ENCODE measurements at regions not wholly inside any gene's neighbourhood (a gene's known extent, or its start where the extent isn't known, plus 50 kb on each side); places are given as distances from the start of the nearest gene placed in this dataset.
A peak's percentile ranks its signal among the peaks of the same experiment; 100 is the strongest.

DNA sequence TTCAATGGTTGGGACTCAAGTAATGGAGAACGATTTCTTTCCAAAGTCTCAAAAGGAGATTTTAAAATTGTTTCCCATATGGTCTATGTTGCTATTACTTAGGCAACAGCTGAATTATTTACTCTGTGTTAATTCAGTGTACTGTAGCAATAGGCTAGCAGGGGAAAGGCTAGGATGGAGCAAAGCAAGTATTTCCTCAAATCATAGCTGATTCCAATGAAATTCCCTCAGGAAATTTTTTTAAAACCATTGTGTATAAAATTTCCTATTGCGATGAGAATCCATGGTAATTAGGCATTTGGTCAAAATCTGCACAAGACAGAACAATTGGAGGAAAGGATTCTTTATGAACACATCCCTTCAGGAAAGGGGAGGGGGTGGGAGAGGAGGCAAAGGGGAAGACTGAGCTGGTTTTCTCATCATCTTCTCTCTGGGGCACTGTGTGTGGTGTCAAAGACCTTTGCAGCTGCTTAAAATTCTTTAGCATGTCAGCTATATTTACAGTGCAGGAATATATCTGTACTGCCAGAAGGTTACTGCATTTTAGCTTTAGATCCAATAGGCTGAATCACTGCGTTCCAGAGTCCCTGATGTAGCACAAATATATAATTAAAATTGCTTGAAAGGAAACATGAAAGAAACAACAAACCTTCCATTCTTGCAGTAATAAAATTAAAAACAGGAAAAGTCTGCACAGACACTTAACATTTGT lies 95.3 kb downstream of the ZNF608 start:
- peaks cover 0 to 2% of the 10 kb centered on the region in 2 experiments for H3K36me3 ChIP-seq (replicated peaks in 1 of 2; ENCODE audit: control insufficient read depth in 1 of 2, insufficient read depth in 2 of 2, low read length in 1 of 2)
- ChIA-PET POLR2A (interaction anchor here (0.7 to 1.2 kb wide), 3 partner anchors 88 to 834 kb away, joined by 3 to 4 read pairs (median 3); no protein-coding TSS in a partner anchor), CTCF (interaction anchor here (0.6 to 1.4 kb wide), 5 partner anchors 51 to 240 kb away, joined by 3 to 4 read pairs (median 3); no protein-coding TSS in a partner anchor)
- H3K9ac ChIP-seq = peak overlapping the region; percentile 42; the same call in 1 of the 2 replicates
- WGBS (ENCODE audit: low lambda C conversion rate) = 18% methylated on average over 3 of the region's 3 CpGs
- DNase-seq = no peak
- peak overlapping the region; percentile 60 to 64 for H3K4me3 ChIP-seq (ENCODE audit: low read depth in 2 of 2, low read length in 1 of 2)
- peak overlapping the region; percentile 84 for H3K4me2 ChIP-seq
- H3F3A ChIP-seq (replicated peaks; ENCODE audit: insufficient read depth) = peaks cover 20% of the 10 kb centered on the region
- H3K9me2 ChIP-seq = no peaks in the 10 kb centered on the region
- peaks cover 38 to 77% of the 10 kb centered on the region in 2 experiments for H3K4me1 ChIP-seq (ENCODE audit: control insufficient read depth in 1 of 2, insufficient read depth in 2 of 2, low read depth in 1 of 2, low read length in 1 of 2)
- H3K27ac ChIP-seq (ENCODE audit: low read depth in 2 of 2, low read length in 1 of 2) = peak overlapping the region; percentile 57 to 99
- no peaks in the 10 kb centered on the region for H3K79me2 ChIP-seq (ENCODE audit: insufficient read depth)
- H3K9me3 ChIP-seq = no peaks in the 10 kb centered on the region
- TF ChIP-seq RFX5 (IDR thresholded peaks at IDR 0.05; ENCODE audit: low read length) (no peak), TCF12 (IDR thresholded peaks at IDR 0.05) (peak; percentile 16; the same call in 1 of the 2 replicates), FOXJ3 (CRISPR knock-in tag; IDR thresholded peaks at IDR 0.05) (no peak), GABPA (IDR thresholded peaks at IDR 0.05; ENCODE audit: low read depth) (no peak), FOSL2 (IDR thresholded peaks at IDR 0.05; ENCODE audit: borderline replicate concordance, low read depth) (peak; percentile 34; the same call in 1 of the 2 replicates), MEF2A (IDR thresholded peaks at IDR 0.05; ENCODE audit: borderline replicate concordance, low read depth) (no peak), EP300 (IDR thresholded peaks at IDR 0.05; ENCODE audit: borderline replicate concordance in 1 of 2, low read depth in 1 of 2, low read length in 1 of 2) (peak; percentile 21 to 73; a peak in 3 of 4 replicates), POLR2AphosphoS5 (IDR thresholded peaks at IDR 0.05; ENCODE audit: low read depth, low read length) (no peak), TEAD4 (IDR thresholded peaks at IDR 0.05; ENCODE audit: borderline replicate concordance, insufficient read depth) (0 out of 2 replicates have a peak, but pooled peaks have one; percentile 29), EZH2phosphoT487 (IDR thresholded peaks at IDR 0.05; ENCODE audit: borderline replicate concordance, low read depth) (no peak), NFIC (IDR thresholded peaks at IDR 0.05; ENCODE audit: borderline replicate concordance) (no peak), SMC3 (IDR thresholded peaks at IDR 0.05; ENCODE audit: low read depth, low read length) (no peak)
- TF ChIP-seq, protein P1, sequence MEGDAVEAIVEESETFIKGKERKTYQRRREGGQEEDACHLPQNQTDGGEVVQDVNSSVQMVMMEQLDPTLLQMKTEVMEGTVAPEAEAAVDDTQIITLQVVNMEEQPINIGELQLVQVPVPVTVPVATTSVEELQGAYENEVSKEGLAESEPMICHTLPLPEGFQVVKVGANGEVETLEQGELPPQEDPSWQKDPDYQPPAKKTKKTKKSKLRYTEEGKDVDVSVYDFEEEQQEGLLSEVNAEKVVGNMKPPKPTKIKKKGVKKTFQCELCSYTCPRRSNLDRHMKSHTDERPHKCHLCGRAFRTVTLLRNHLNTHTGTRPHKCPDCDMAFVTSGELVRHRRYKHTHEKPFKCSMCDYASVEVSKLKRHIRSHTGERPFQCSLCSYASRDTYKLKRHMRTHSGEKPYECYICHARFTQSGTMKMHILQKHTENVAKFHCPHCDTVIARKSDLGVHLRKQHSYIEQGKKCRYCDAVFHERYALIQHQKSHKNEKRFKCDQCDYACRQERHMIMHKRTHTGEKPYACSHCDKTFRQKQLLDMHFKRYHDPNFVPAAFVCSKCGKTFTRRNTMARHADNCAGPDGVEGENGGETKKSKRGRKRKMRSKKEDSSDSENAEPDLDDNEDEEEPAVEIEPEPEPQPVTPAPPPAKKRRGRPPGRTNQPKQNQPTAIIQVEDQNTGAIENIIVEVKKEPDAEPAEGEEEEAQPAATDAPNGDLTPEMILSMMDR (IDR thresholded peaks at IDR 0.05) = no peak
- TF ChIP-seq, protein P2, sequence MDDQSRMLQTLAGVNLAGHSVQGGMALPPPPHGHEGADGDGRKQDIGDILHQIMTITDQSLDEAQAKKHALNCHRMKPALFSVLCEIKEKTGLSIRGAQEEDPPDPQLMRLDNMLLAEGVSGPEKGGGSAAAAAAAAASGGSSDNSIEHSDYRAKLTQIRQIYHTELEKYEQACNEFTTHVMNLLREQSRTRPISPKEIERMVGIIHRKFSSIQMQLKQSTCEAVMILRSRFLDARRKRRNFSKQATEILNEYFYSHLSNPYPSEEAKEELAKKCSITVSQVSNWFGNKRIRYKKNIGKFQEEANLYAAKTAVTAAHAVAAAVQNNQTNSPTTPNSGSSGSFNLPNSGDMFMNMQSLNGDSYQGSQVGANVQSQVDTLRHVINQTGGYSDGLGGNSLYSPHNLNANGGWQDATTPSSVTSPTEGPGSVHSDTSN (IDR thresholded peaks at IDR 0.05) = no peak; the same call in 1 of the 2 replicates
- no peaks in the 10 kb centered on the region for H3K27me3 ChIP-seq (ENCODE audit: insufficient read depth)
- H2AFZ ChIP-seq (ENCODE audit: low read depth) = peak overlapping the region; percentile 71
- H4K20me1 ChIP-seq (ENCODE audit: insufficient read depth) = no peaks in the 10 kb centered on the region

Data from SK-N-SH (cell line).